ENCODE measurements at regions not wholly inside any gene's neighbourhood (a gene's known extent, or its start where the extent isn't known, plus 50 kb on each side); places are given as distances from the start of the nearest gene placed in this dataset.

GRCh38 chr4:120611092-120611491, 311.4 kb downstream of the PRDM5 start:
- POLR2A ChIA-PET: no interaction called here
- DNase-seq (ENCODE audit: low read depth, low spot score): no peak
- Histone ChIP-seq H3K36me3 (ENCODE audit: control insufficient read depth, insufficient read depth, low read length) (no peaks in the 10 kb centered on the region), H3K9me3 (ENCODE audit: control insufficient read depth, insufficient read depth, low read depth, low read length) (peaks cover 4% of the 10 kb centered on the region; the same call in 1 of the 2 replicates), H3K4me1 (ENCODE audit: control insufficient read depth, insufficient read depth, low read length) (no peaks in the 10 kb centered on the region), H3K4me3 (ENCODE audit: low read depth in 2 of 2, low read length in 2 of 2) (no peak overlapping the region), H3K27ac (ENCODE audit: low read length) (no peak overlapping the region), H3K27me3 (ENCODE audit: control insufficient read depth, insufficient read depth, low read length) (no peaks in the 10 kb centered on the region)
- in situ Hi-C loops (cut with HindIII; ENCODE audit: low pct_unique_long_range_greater_than_20kb, low sequenced_read_pairs): no loop called here
- intact Hi-C loops (cut with micrococcal nuclease; ENCODE audit: unreplicated experiment): no loop called here
- BruUV-seq (replicated peaks): no TSS peak
- ATAC-seq: no peak
- CTCF ChIA-PET: interaction anchor here (0.6 kb wide), 1 partner anchor 138 kb away, joined by 3 read pairs; no protein-coding TSS in a partner anchor
- TF ChIP-seq SIN3A (IDR thresholded peaks at IDR 0.05; ENCODE audit: borderline replicate concordance, insufficient read depth, low read depth, low read length) (no peak), TCF7L2 (IDR thresholded peaks at IDR 0.05; ENCODE audit: low read depth, low read length) (no peak), POLR2AphosphoS5 (IDR thresholded peaks at IDR 0.05; ENCODE audit: low read depth, low read length) (no peak)
- TF ChIP-seq, protein P1, sequence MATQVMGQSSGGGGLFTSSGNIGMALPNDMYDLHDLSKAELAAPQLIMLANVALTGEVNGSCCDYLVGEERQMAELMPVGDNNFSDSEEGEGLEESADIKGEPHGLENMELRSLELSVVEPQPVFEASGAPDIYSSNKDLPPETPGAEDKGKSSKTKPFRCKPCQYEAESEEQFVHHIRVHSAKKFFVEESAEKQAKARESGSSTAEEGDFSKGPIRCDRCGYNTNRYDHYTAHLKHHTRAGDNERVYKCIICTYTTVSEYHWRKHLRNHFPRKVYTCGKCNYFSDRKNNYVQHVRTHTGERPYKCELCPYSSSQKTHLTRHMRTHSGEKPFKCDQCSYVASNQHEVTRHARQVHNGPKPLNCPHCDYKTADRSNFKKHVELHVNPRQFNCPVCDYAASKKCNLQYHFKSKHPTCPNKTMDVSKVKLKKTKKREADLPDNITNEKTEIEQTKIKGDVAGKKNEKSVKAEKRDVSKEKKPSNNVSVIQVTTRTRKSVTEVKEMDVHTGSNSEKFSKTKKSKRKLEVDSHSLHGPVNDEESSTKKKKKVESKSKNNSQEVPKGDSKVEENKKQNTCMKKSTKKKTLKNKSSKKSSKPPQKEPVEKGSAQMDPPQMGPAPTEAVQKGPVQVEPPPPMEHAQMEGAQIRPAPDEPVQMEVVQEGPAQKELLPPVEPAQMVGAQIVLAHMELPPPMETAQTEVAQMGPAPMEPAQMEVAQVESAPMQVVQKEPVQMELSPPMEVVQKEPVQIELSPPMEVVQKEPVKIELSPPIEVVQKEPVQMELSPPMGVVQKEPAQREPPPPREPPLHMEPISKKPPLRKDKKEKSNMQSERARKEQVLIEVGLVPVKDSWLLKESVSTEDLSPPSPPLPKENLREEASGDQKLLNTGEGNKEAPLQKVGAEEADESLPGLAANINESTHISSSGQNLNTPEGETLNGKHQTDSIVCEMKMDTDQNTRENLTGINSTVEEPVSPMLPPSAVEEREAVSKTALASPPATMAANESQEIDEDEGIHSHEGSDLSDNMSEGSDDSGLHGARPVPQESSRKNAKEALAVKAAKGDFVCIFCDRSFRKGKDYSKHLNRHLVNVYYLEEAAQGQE (IDR thresholded peaks at IDR 0.05; ENCODE audit: insufficient read depth in 1 of 2, low read depth in 2 of 2, low read length in 1 of 2): no peak

GRCh38 chr4:120591038-120591437, 331.5 kb downstream of the PRDM5 start:
- TF ChIP-seq, protein P1 (IDR thresholded peaks at IDR 0.05; ENCODE audit: insufficient read depth in 1 of 2, low read depth in 2 of 2, low read length in 1 of 2): no peak
- TF ChIP-seq SIN3A (IDR thresholded peaks at IDR 0.05; ENCODE audit: borderline replicate concordance, insufficient read depth, low read depth, low read length) (no peak), TCF7L2 (IDR thresholded peaks at IDR 0.05; ENCODE audit: low read depth, low read length) (no peak), POLR2AphosphoS5 (IDR thresholded peaks at IDR 0.05; ENCODE audit: low read depth, low read length) (no peak), CTCF (IDR thresholded peaks at IDR 0.05) (no peak)
- CTCF ChIA-PET: no interaction called here
- no peaks in the 10 kb centered on the region for H3K36me3 ChIP-seq (ENCODE audit: control insufficient read depth, insufficient read depth, low read length)

More at GRCh38 chr4:120591038-120591437, 331.5 kb downstream of the PRDM5 start:
- Histone ChIP-seq H3K4me3 (ENCODE audit: low read depth in 2 of 2, low read length in 2 of 2) (no peak overlapping the region), H3K27ac (ENCODE audit: low read length) (no peak overlapping the region), H3K27me3 (ENCODE audit: control insufficient read depth, insufficient read depth, low read length) (no peaks in the 10 kb centered on the region), H3K4me1 (ENCODE audit: control insufficient read depth, insufficient read depth, low read length) (no peaks in the 10 kb centered on the region), H3K9me3 (ENCODE audit: control insufficient read depth, insufficient read depth, low read depth, low read length) (no peaks in the 10 kb centered on the region)
- DNase-seq (ENCODE audit: low read depth, low spot score) (no peak), ATAC-seq (no peak)
- POLR2A ChIA-PET: no interaction called here
- in situ Hi-C loops (cut with HindIII; ENCODE audit: low pct_unique_long_range_greater_than_20kb, low sequenced_read_pairs) (no loop called here), intact Hi-C loops (cut with micrococcal nuclease; ENCODE audit: unreplicated experiment) (no loop called here)
- no TSS peak for BruUV-seq (replicated peaks)

Data from Panc1 (cell line).